Prostate gland (tissue), 2 donors: ENCODE measurements at regions not wholly inside any gene's neighbourhood (a gene's known extent, or its start where the extent isn't known, plus 50 kb on each side); places are given as distances from the start of the nearest gene placed in this dataset.

Experiments
- DNase-seq: peaks from one replicate; pipeline ENCODE4 v3.0.0-alpha.2; 2019; ENCODE audit warnings: low spot score
- H3K27ac ChIP-seq, 2 donors: fragments of 200-600 bp; sonication (generic); 2 replicates each; pipeline ENCODE4 v1.5.1; 2017 to 2019
- H3K27me3 ChIP-seq: fragments of 200-600 bp; sonication (generic); replicated peaks from 2 replicates; pipeline ENCODE4 v1.5.1; 2019; ENCODE audit not compliant: insufficient read depth
- H3K36me3 ChIP-seq, 2 donors: fragments of 200-600 bp; sonication (generic); 1 replicate in 1 of 2; 2 replicates in 1 of 2; pipeline versions ENCODE4 v1.5.1 to v1.8.1; 2017 to 2019
- H3K4me1 ChIP-seq: fragments of 200-600 bp; sonication (generic); replicated peaks from 2 replicates; pipeline ENCODE4 v1.5.1; 2019
- H3K4me3 ChIP-seq, 2 donors: fragments of 200-600 bp; sonication (generic); 2 replicates each; pipeline ENCODE4 v1.5.1; 2017 to 2019
- H3K9me3 ChIP-seq: fragments of 200-600 bp; sonication (generic); 2 replicates; pipeline ENCODE4 v1.5.1; 2017
- CTCF ChIP-seq, 4 experiments: fragments of 200-600 bp in 2 of 4; fragments of 450-650 bp in 2 of 4; sonication (generic) in 2 of 4; IDR thresholded peaks; 1 replicate in 3 of 4; 2 replicates in 1 of 4; pipeline ENCODE4 v1.5.1; 2016 to 2019; ENCODE audit warnings: antibody characterized with exemption in 4 of 4, mild to moderate bottlenecking in 2 of 4, moderate library complexity in 2 of 4
- POLR2A ChIP-seq: fragments of 450-650 bp; IDR thresholded peaks from one replicate; pipeline ENCODE4 v1.6.1; 2016; ENCODE audit warnings: antibody characterized with exemption, mild to moderate bottlenecking
- POLR2AphosphoS5 ChIP-seq: sonication (generic); formaldehyde crosslinking; IDR thresholded peaks from one replicate; pipeline ENCODE4 v1.6.1; 2017; ENCODE audit warnings: antibody characterized with exemption
- WGBS: methylation state at CpG from one replicate; pipeline ENCODE4 v1.1.5; 2018; 5-methylcytosine and 5-hydroxymethylcytosine counted together
- intact Hi-C: fragments of 100-400 bp; cut with DNase I; formaldehyde crosslinking; loops from one replicate; pipeline ENCODE4 v1.14.2; 2022

DNA sequence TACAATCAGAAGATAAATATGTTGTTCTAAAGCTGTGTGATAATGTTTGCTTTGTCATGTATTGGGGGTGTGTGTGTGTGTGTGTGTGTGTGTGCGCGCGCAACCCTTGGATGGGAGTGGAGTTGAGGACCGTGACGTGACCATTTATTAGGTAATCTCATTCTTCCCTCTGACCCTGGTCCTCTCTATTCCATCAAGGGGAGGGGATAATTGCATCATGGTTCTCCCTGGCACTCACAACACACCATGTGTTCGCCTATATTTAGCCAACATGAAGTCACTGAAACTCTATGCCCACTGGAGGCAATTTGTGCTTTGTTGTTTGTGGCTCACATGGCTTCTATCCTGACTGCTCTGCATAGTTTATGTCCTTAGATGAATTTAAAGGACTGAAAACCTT lies 79.8 kb upstream of the LRPPRC start:
- no peak for DNase-seq
- no peak overlapping the region for H3K4me3 ChIP-seq
- 85% methylated on average over 6 of the region's 6 CpGs for WGBS
- H3K9me3 ChIP-seq: no peaks in the 10 kb centered on the region
- H3K27me3 ChIP-seq: no peaks in the 10 kb centered on the region
- TF ChIP-seq POLR2AphosphoS5 (no peak), CTCF (IDR thresholded peaks at IDR 0.05) (no peak), POLR2A (no peak)
- H3K27ac ChIP-seq: no peak overlapping the region
- H3K36me3 ChIP-seq: no peaks in the 10 kb centered on the region
- no peaks in the 10 kb centered on the region for H3K4me1 ChIP-seq
- intact Hi-C loops: no loop called here

GRCh38 chr2:44077942-44078511 lies 82.2 kb upstream of the LRPPRC start:
- Histone ChIP-seq H3K4me3 (no peak overlapping the region), H3K27me3 (no peaks in the 10 kb centered on the region), H3K36me3 (no peaks in the 10 kb centered on the region), H3K9me3 (no peaks in the 10 kb centered on the region), H3K27ac (no peak overlapping the region), H3K4me1 (no peaks in the 10 kb centered on the region)
- WGBS: 86% methylated on average over 4 of the region's 4 CpGs
- no peak for TF ChIP-seq POLR2A
- TF ChIP-seq CTCF (IDR thresholded peaks at IDR 0.05): no peak
- TF ChIP-seq POLR2AphosphoS5: no peak
- intact Hi-C loops: no loop called here
- DNase-seq: no peak

DNA sequence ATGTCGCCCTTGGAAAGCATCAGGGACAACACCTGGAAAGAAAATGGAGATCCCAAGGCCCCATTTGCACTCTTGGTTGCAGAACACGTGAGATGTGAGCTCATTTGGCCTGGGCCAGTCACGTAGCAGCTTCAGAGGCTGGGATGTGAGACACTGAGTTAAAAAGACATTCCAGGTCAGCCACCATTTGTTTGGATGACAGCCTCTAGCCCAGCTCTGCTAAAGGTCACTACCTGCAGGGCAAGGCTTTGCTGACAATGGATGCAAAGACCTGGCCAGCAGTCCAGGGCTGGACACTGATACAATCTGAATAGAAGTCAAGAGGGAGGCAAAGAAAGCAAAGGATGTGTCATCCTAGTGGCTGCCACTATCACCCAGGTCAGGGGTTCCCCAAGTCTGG lies 83.9 kb upstream of the LRPPRC start:
- DNase-seq: no peak
- no peaks in the 10 kb centered on the region for H3K4me1 ChIP-seq
- no peak overlapping the region for H3K4me3 ChIP-seq
- no peaks in the 10 kb centered on the region for H3K27me3 ChIP-seq
- no peaks in the 10 kb centered on the region for H3K36me3 ChIP-seq
- intact Hi-C loops: no loop called here
- no peaks in the 10 kb centered on the region for H3K9me3 ChIP-seq
- H3K27ac ChIP-seq: no peak overlapping the region
- TF ChIP-seq POLR2A: no peak
- no peak for TF ChIP-seq POLR2AphosphoS5
- no peak for TF ChIP-seq CTCF (IDR thresholded peaks at IDR 0.05)
- 82% methylated on average over 3 of the region's 3 CpGs for WGBS

DNA sequence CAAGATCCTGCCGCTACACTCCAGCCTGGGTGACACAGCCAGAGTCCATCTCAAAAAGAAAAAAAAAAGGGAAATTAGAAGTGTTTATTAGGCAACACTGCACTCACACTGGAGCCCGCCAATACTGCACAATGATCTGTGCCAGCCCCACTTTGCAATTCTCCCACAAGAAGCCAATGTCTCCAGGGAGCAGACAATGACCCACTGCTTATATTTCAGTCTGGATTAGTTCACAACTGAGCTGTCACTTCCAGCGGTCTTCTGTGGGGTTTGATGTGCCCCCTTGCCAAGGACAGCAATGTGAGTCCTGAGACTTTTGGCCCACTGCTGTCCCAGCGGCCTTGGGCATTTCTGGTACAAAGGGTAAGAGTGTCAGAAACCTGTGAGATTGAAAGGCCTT lies 85.6 kb upstream of the PPM1B start:
- no peaks in the 10 kb centered on the region for H3K9me3 ChIP-seq
- H3K27me3 ChIP-seq: no peaks in the 10 kb centered on the region
- TF ChIP-seq POLR2AphosphoS5 (no peak), CTCF (IDR thresholded peaks at IDR 0.05) (no peak), POLR2A (no peak)
- no peaks in the 10 kb centered on the region for H3K36me3 ChIP-seq
- no peak overlapping the region for H3K4me3 ChIP-seq
- 86% methylated on average over 4 of the region's 4 CpGs for WGBS
- peaks cover 6% of the 10 kb centered on the region for H3K4me1 ChIP-seq
- no peak overlapping the region for H3K27ac ChIP-seq
- intact Hi-C loops: no loop called here
- DNase-seq: no peak

DNA sequence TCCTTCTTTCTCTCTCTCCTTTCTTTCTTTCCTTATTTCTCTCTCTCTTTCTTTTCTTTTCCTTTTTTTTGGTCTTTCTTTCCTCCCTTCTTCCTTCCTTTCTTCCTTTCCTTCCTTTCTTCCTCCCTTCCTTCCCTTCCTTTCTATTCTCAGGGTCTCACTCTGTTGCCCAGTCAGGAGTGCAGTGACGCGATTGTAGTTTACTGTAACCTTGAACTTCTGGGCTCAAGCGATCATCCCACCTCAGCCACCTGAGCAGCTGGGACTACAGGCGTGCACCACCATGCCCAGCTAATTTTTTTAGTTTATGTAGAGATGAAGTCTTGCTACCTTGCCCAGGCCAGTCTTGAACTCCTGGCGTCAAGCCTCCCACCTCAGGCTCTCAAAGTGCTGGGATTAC lies 83.8 kb upstream of the PPM1B start:
- WGBS: 96% methylated on average over 5 of the region's 5 CpGs
- TF ChIP-seq CTCF (IDR thresholded peaks at IDR 0.05) (no peak), POLR2AphosphoS5 (no peak), POLR2A (no peak)
- intact Hi-C loops: loop anchor here (5.0 kb wide), 3 partner anchors 52 to 157 kb away; partner anchors contain the start of gene PPM1B

More for the DNA sequence above, 83.8 kb upstream of the PPM1B start:
- Histone ChIP-seq H3K27ac (no peak overlapping the region), H3K36me3 (no peaks in the 10 kb centered on the region), H3K9me3 (no peaks in the 10 kb centered on the region), H3K4me1 (peaks cover 6% of the 10 kb centered on the region), H3K4me3 (no peak overlapping the region), H3K27me3 (no peaks in the 10 kb centered on the region)
- no peak for DNase-seq
